GM18505 (cell line): ENCODE measurements at regions not wholly inside any gene's neighbourhood (a gene's known extent, or its start where the extent isn't known, plus 50 kb on each side); places are given as distances from the start of the nearest gene placed in this dataset.
"Not testable (repeated sequence)": the region's sequence is repeated elsewhere in the genome, so short reads cannot be mapped to it uniquely, and the experiment has no call there.

Source experiments
- ATAC-seq: cut with Tn5 transposase; IDR thresholded peaks from one replicate; pipeline ENCODE4 v1.9.1; 2021; ENCODE audit not compliant: unreplicated experiment
- POLR2A ChIP-seq: IDR thresholded peaks from 4 replicates; pipeline ENCODE4 v1.6.1; 2011; ENCODE audit warnings: borderline replicate concordance; ENCODE audit not compliant: insufficient read depth, insufficient read length; ENCODE audit errors: extremely low read depth

GRCh38 chr5:58009754-58010153 is 450.1 kb downstream of the PLK2 start:
- no peak for ATAC-seq
- TF ChIP-seq POLR2A: no peak

- TF ChIP-seq POLR2A: no peak
- no peak for ATAC-seq
These were observed 457.6 kb downstream of the PLK2 start for GRCh38 chr5:58002323-58002722.

- ATAC-seq: no peak
- no peak for TF ChIP-seq POLR2A
These were observed 466.0 kb downstream of the PLK2 start for GRCh38 chr5:57993866-57994265.

GRCh38 chr5:57989378-57989777 is 470.5 kb downstream of the PLK2 start:
- TF ChIP-seq POLR2A: no peak
- ATAC-seq: no peak

- ATAC-seq: no peak
These were observed 471.1 kb downstream of the PLK2 start for GRCh38 chr5:57988813-57989212.

GRCh38 chr5:57987552-57987951 is 472.3 kb downstream of the PLK2 start:
- no peak for TF ChIP-seq POLR2A
- ATAC-seq: no peak

More at GRCh38 chr5:57988813-57989212, 471.1 kb downstream of the PLK2 start:
- no peak for TF ChIP-seq POLR2A

- TF ChIP-seq POLR2A: no peak
- ATAC-seq: no peak
These were observed 473.0 kb downstream of the PLK2 start for GRCh38 chr5:57986761-57987341.

- no peak for ATAC-seq
- TF ChIP-seq POLR2A: no peak
These were observed 476.5 kb downstream of the PLK2 start for GRCh38 chr5:57983426-57983825.

- no peak for TF ChIP-seq POLR2A
- no peak for ATAC-seq
These were observed 480.2 kb downstream of the PLK2 start for GRCh38 chr5:57979671-57980070.

- ATAC-seq: no peak
- TF ChIP-seq POLR2A: no peak
These were observed 483.4 kb downstream of the PLK2 start for GRCh38 chr5:57976506-57976905.

GRCh38 chr5:57972099-57972498 is 487.8 kb downstream of the PLK2 start:
- ATAC-seq: not testable (repeated sequence)

GRCh38 chr5:57960569-57960968 is 478.0 kb upstream of the ACTBL2 start:
- ATAC-seq: no peak
- TF ChIP-seq POLR2A: no peak

- no peak for ATAC-seq
These were observed 474.0 kb upstream of the ACTBL2 start for GRCh38 chr5:57956636-57957035.

GRCh38 chr5:57955511-57955910 is 472.9 kb upstream of the ACTBL2 start:
- no peak for TF ChIP-seq POLR2A
- no peak for ATAC-seq

More at GRCh38 chr5:57956636-57957035, 474.0 kb upstream of the ACTBL2 start:
- TF ChIP-seq POLR2A: no peak

- ATAC-seq: no peak
- TF ChIP-seq POLR2A: no peak
These were observed 471.2 kb upstream of the ACTBL2 start for GRCh38 chr5:57953792-57954191.
